WTC11 (cell line): ENCODE measurements at regions not wholly inside any gene's neighbourhood (a gene's known extent, or its start where the extent isn't known, plus 50 kb on each side); places are given as distances from the start of the nearest gene placed in this dataset.
"Not testable (repeated sequence)": the region's sequence is repeated elsewhere in the genome, so short reads cannot be mapped to it uniquely, and the experiment has no call there.

Source experiments
- ATAC-seq: fragments of 200-7000 bp; cut with Tn5 transposase; 2 replicates; pipeline ENCODE4 v1.10.0; 2021; ENCODE audit warnings: mild to moderate bottlenecking, moderate library complexity
- CTCF ChIA-PET: fragments of 300-600 bp; sonication (Branson Sonifier 250); formaldehyde crosslinking; loops from one replicate; lab custom pipeline; 2021; ENCODE audit warnings: antibody characterized with exemption; lab: Charles Lee
- POLR2A ChIA-PET: fragments of 350-600 bp; sonication (Branson Sonifier 250); formaldehyde crosslinking; loops from one replicate; lab custom pipeline; 2021; ENCODE audit warnings: antibody characterized with exemption; lab: Charles Lee
- DNase-seq: peaks from one replicate; pipeline ENCODE4 v3.0.0; 2021; ENCODE audit warnings: low spot score
- H3K27ac Mint-ChIP-seq: 2 replicates; pipeline ENCODE4 v1.8.0; 2021; ENCODE audit warnings: mixed read lengths
- H3K27me3 Mint-ChIP-seq: 2 replicates; pipeline ENCODE4 v1.8.0; 2021; ENCODE audit warnings: low read depth, mild to moderate bottlenecking, moderate library complexity, mixed read lengths
- H3K36me3 Mint-ChIP-seq: 2 replicates; pipeline ENCODE4 v1.8.0; 2021; ENCODE audit warnings: mixed read lengths
- H3K4me1 Mint-ChIP-seq: 2 replicates; pipeline ENCODE4 v1.8.0; 2022; ENCODE audit warnings: mixed read lengths
- H3K4me3 Mint-ChIP-seq: 2 replicates; pipeline ENCODE4 v1.8.0; 2021; ENCODE audit warnings: mild to moderate bottlenecking, moderate library complexity, mixed read lengths
- H3K9me3 Mint-ChIP-seq: 2 replicates; pipeline ENCODE4 v1.8.0; 2021; ENCODE audit warnings: mixed read lengths
- ATF3 ChIP-seq: sonication (generic); formaldehyde crosslinking; conservative IDR thresholded peaks from 2 replicates; pipeline ENCODE4 v1.8.1; 2022; ENCODE audit warnings: mild to moderate bottlenecking, missing genetic modification reagents
- E2F1 ChIP-seq: sonication (generic); formaldehyde crosslinking; IDR thresholded peaks from 2 replicates; pipeline ENCODE4 v1.8.0; 2022; ENCODE audit warnings: mild to moderate bottlenecking, missing genetic modification reagents
- GRHL2 ChIP-seq: fragments of 250-450 bp; sonication (Bioruptor Pico); IDR thresholded peaks from 2 replicates; pipeline ENCODE4 v1.8.0; 2022; ENCODE audit warnings: mild to moderate bottlenecking, moderate library complexity; ENCODE audit not compliant: insufficient replicate concordance, severe bottlenecking
- MAX ChIP-seq: sonication (generic); formaldehyde crosslinking; IDR thresholded peaks from 2 replicates; pipeline ENCODE4 v1.8.0; 2022; ENCODE audit warnings: mild to moderate bottlenecking, missing genetic modification reagents
- MLX ChIP-seq: sonication (generic); formaldehyde crosslinking; IDR thresholded peaks from 2 replicates; pipeline ENCODE4 v1.8.1; 2023; ENCODE audit warnings: mild to moderate bottlenecking, missing genetic modification reagents, moderate library complexity
- NR2C2 ChIP-seq: sonication (generic); formaldehyde crosslinking; IDR thresholded peaks from 2 replicates; pipeline ENCODE4 v1.8.0; 2022; ENCODE audit warnings: mild to moderate bottlenecking, missing genetic modification reagents
- RORB ChIP-seq: fragments of 250-450 bp; sonication (Bioruptor Pico); IDR thresholded peaks from 2 replicates; pipeline ENCODE4 v1.9.0; 2021; ENCODE audit warnings: mild to moderate bottlenecking
- ZMAT4 ChIP-seq: fragments of 250-450 bp; sonication (Bioruptor Pico); IDR thresholded peaks from 2 replicates; pipeline ENCODE4 v1.9.0; 2021; ENCODE audit warnings: mild to moderate bottlenecking
- ZNF317 ChIP-seq: sonication (generic); formaldehyde crosslinking; IDR thresholded peaks from 2 replicates; pipeline ENCODE4 v1.8.1; 2023; ENCODE audit warnings: low read depth, mild to moderate bottlenecking, moderate library complexity, missing genetic modification reagents, borderline replicate concordance
- ZNF396 ChIP-seq: fragments of 250-450 bp; sonication (Bioruptor Pico); IDR thresholded peaks from 2 replicates; pipeline ENCODE4 v1.8.0; 2021; ENCODE audit warnings: mild to moderate bottlenecking, moderate library complexity, borderline replicate concordance
- TF ChIP-seq, protein P1 (sequence below): sonication (generic); formaldehyde crosslinking; IDR thresholded peaks from 2 replicates; pipeline ENCODE4 v1.8.1; 2023; ENCODE audit warnings: mild to moderate bottlenecking, missing genetic modification reagents, borderline replicate concordance
- TF ChIP-seq, protein P2 (sequence below): sonication (generic); formaldehyde crosslinking; IDR thresholded peaks from 2 replicates; pipeline ENCODE4 v1.8.1; 2023; ENCODE audit warnings: mild to moderate bottlenecking, missing genetic modification reagents
- TF ChIP-seq, protein P3 (sequence below): fragments of 250-450 bp; sonication (Bioruptor Pico); IDR thresholded peaks from 2 replicates; pipeline ENCODE4 v1.9.0; 2021; ENCODE audit warnings: mild to moderate bottlenecking

GRCh38 chr10:15954188-15954587, 93.9 kb upstream of the MINDY3 start:
- Mint-ChIP-seq H3K4me3 (no peak overlapping the region), H3K27me3 (no peaks in the 10 kb centered on the region), H3K9me3 (no peaks in the 10 kb centered on the region), H3K4me1 (no peaks in the 10 kb centered on the region), H3K36me3 (no peaks in the 10 kb centered on the region), H3K27ac (no peak overlapping the region)
- no peak for TF ChIP-seq NR2C2 (CRISPR knock-in tag)
- TF ChIP-seq ZNF396 (CRISPR knock-in tag): no peak
- TF ChIP-seq ZMAT4 (CRISPR knock-in tag): no peak
- no peak for TF ChIP-seq E2F1
- no peak for TF ChIP-seq RORB
- ATAC-seq: no peak
- CTCF ChIA-PET: no interaction called here
- POLR2A ChIA-PET: no interaction called here
- DNase-seq: no peak

DNA sequence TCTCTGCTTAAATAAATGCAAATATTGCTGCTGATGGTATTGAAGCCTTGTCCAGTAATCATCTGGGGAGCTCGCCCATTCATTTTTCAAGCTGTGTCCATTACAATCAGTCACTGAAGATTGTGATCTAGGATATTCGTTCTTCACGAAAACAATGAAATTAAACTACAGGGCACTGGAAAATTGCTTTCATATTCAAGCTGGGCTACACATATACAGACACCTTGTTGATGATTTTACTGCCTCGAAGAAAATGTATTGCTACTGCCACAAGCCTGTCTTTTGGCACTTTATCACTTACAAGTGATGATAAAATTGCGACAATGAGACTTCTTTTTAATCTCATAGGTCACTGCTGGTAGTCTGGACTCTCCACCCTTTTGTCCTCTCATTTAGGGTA, 100.0 kb upstream of the MINDY3 start:
- CTCF ChIA-PET: no interaction called here
- no peaks in the 10 kb centered on the region; the same call in 1 of the 2 replicates for H3K9me3 Mint-ChIP-seq

DNA sequence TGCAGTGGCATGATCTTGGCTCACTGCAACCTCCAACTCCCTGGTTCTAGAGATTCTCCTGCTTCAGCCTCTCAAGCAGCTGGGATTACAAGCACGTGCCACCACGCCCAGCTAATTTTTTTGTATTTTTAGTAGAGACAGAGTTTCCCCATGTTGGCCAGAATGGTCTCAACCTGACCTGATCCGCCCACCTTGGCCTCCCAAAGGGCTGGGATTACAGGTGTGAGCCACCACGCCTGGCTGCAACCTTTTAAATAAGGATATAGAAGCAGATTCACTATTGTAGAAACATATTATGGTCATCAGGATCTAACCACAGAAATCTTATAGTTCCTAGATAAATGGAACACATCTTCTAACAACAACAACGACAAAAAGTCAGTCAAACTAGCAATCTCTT, 112.4 kb upstream of the MINDY3 start:
- H3K9me3 Mint-ChIP-seq, H3K4me3 Mint-ChIP-seq, POLR2A ChIA-PET, H3K36me3 Mint-ChIP-seq, H3K4me1 Mint-ChIP-seq, ATAC-seq, DNase-seq, CTCF ChIA-PET, H3K27me3 Mint-ChIP-seq, H3K27ac Mint-ChIP-seq: not testable (repeated sequence)

More for the DNA sequence above, 100.0 kb upstream of the MINDY3 start:
- ATAC-seq (no peak), DNase-seq (no peak)
- H3K27ac Mint-ChIP-seq: no peak overlapping the region
- TF ChIP-seq ZNF317 (CRISPR knock-in tag) (no peak), GRHL2 (CRISPR knock-in tag) (no peak), MAX (CRISPR knock-in tag) (no peak), MLX (no peak), ATF3 (CRISPR knock-in tag) (no peak)
- TF ChIP-seq, protein P1, sequence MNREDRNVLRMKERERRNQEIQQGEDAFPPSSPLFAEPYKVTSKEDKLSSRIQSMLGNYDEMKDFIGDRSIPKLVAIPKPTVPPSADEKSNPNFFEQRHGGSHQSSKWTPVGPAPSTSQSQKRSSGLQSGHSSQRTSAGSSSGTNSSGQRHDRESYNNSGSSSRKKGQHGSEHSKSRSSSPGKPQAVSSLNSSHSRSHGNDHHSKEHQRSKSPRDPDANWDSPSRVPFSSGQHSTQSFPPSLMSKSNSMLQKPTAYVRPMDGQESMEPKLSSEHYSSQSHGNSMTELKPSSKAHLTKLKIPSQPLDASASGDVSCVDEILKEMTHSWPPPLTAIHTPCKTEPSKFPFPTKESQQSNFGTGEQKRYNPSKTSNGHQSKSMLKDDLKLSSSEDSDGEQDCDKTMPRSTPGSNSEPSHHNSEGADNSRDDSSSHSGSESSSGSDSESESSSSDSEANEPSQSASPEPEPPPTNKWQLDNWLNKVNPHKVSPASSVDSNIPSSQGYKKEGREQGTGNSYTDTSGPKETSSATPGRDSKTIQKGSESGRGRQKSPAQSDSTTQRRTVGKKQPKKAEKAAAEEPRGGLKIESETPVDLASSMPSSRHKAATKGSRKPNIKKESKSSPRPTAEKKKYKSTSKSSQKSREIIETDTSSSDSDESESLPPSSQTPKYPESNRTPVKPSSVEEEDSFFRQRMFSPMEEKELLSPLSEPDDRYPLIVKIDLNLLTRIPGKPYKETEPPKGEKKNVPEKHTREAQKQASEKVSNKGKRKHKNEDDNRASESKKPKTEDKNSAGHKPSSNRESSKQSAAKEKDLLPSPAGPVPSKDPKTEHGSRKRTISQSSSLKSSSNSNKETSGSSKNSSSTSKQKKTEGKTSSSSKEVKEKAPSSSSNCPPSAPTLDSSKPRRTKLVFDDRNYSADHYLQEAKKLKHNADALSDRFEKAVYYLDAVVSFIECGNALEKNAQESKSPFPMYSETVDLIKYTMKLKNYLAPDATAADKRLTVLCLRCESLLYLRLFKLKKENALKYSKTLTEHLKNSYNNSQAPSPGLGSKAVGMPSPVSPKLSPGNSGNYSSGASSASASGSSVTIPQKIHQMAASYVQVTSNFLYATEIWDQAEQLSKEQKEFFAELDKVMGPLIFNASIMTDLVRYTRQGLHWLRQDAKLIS (CRISPR knock-in tag): no peak
- TF ChIP-seq, protein P2, sequence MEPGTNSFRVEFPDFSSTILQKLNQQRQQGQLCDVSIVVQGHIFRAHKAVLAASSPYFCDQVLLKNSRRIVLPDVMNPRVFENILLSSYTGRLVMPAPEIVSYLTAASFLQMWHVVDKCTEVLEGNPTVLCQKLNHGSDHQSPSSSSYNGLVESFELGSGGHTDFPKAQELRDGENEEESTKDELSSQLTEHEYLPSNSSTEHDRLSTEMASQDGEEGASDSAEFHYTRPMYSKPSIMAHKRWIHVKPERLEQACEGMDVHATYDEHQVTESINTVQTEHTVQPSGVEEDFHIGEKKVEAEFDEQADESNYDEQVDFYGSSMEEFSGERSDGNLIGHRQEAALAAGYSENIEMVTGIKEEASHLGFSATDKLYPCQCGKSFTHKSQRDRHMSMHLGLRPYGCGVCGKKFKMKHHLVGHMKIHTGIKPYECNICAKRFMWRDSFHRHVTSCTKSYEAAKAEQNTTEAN (CRISPR knock-in tag): no peak
- TF ChIP-seq, protein P3, sequence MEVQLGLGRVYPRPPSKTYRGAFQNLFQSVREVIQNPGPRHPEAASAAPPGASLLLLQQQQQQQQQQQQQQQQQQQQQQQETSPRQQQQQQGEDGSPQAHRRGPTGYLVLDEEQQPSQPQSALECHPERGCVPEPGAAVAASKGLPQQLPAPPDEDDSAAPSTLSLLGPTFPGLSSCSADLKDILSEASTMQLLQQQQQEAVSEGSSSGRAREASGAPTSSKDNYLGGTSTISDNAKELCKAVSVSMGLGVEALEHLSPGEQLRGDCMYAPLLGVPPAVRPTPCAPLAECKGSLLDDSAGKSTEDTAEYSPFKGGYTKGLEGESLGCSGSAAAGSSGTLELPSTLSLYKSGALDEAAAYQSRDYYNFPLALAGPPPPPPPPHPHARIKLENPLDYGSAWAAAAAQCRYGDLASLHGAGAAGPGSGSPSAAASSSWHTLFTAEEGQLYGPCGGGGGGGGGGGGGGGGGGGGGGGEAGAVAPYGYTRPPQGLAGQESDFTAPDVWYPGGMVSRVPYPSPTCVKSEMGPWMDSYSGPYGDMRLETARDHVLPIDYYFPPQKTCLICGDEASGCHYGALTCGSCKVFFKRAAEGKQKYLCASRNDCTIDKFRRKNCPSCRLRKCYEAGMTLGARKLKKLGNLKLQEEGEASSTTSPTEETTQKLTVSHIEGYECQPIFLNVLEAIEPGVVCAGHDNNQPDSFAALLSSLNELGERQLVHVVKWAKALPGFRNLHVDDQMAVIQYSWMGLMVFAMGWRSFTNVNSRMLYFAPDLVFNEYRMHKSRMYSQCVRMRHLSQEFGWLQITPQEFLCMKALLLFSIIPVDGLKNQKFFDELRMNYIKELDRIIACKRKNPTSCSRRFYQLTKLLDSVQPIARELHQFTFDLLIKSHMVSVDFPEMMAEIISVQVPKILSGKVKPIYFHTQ: no peak
- H3K4me1 Mint-ChIP-seq: no peaks in the 10 kb centered on the region
- no peak overlapping the region for H3K4me3 Mint-ChIP-seq
- no peaks in the 10 kb centered on the region for H3K27me3 Mint-ChIP-seq
- POLR2A ChIA-PET: no interaction called here
- no peaks in the 10 kb centered on the region for H3K36me3 Mint-ChIP-seq
